ENCODE measurements at regions not wholly inside any gene's neighbourhood (a gene's known extent, or its start where the extent isn't known, plus 50 kb on each side); places are given as distances from the start of the nearest gene placed in this dataset.

GRCh38 chr15:22226034-22226790 lies 145.9 kb downstream of the OR4M2 start:
- TF ChIP-seq CTCF (conservative IDR thresholded peaks at IDR 0.05; ENCODE audit: low read length), result no peak
- no peak for TF ChIP-seq EZH2phosphoT487 (IDR thresholded peaks at IDR 0.05; ENCODE audit: borderline replicate concordance, low read depth, low read length)

Data from OCI-LY7 (cell line).